Uterus (tissue), 3 donors: ENCODE measurements at regions not wholly inside any gene's neighbourhood (a gene's known extent, or its start where the extent isn't known, plus 50 kb on each side); places are given as distances from the start of the nearest gene placed in this dataset.

Experiments
- DNase-seq, 2 donors: peaks; one replicate each; pipeline ENCODE4 v3.0.0-alpha.2; 2019 to 2020
- H3K27ac ChIP-seq, 2 donors: fragments of 200-600 bp; sonication (generic); 1 replicate in 1 of 2; 2 replicates in 1 of 2; pipeline ENCODE4 v1.5.1; 2016 to 2018
- H3K27me3 ChIP-seq, 2 donors: fragments of 200-600 bp; sonication (generic); one replicate each; pipeline ENCODE4 v1.5.1; 2018 to 2019; ENCODE audit warnings: control low read depth in 1 of 2
- H3K36me3 ChIP-seq, 2 donors: fragments of 200-600 bp; sonication (generic); one replicate each; pipeline ENCODE4 v1.5.1; 2019; ENCODE audit warnings: control low read depth in 1 of 2
- H3K4me1 ChIP-seq, 2 donors: fragments of 200-600 bp; sonication (generic); one replicate each; pipeline ENCODE4 v1.5.1; 2018 to 2019; ENCODE audit warnings: control low read depth in 1 of 2
- H3K4me3 ChIP-seq, 2 donors: fragments of 200-600 bp; sonication (generic); 1 replicate in 1 of 2; 2 replicates in 1 of 2; pipeline ENCODE4 v1.5.1; 2018 to 2019; ENCODE audit warnings: mild to moderate bottlenecking in 1 of 2
- H3K9me3 ChIP-seq, 2 donors: fragments of 200-600 bp; sonication (generic); one replicate each; pipeline ENCODE4 v1.5.1; 2019; ENCODE audit warnings: control low read depth in 1 of 2
- CTCF ChIP-seq, 4 experiments: fragments of 200-600 bp in 2 of 4; fragments of 450-650 bp in 2 of 4; sonication (generic) in 2 of 4; IDR thresholded peaks; one replicate each; pipeline ENCODE4 v1.5.1; 2016 to 2019; ENCODE audit warnings: antibody characterized with exemption in 4 of 4, mild to moderate bottlenecking in 2 of 4, moderate library complexity in 1 of 4
- POLR2A ChIP-seq, 2 donors: fragments of 450-650 bp; IDR thresholded peaks; one replicate each; pipeline ENCODE4 v1.6.1; 2016; ENCODE audit warnings: antibody characterized with exemption in 2 of 2, mild to moderate bottlenecking in 1 of 2, moderate library complexity in 1 of 2
- intact Hi-C: fragments of 100-400 bp; cut with DNase I; formaldehyde crosslinking; loops from one replicate; pipeline ENCODE4 v1.15.1; 2023; ENCODE audit warnings: low total_unique reads
- donor health status: DM: yes; HTN: yes; CAD: no.

GRCh38 chr4:24093446-24093845, 203.6 kb upstream of the PPARGC1A start:
- intact Hi-C loops: no loop called here
- no peak for DNase-seq
- no peak overlapping the region for H3K27ac ChIP-seq
- no peaks in the 10 kb centered on the region for H3K36me3 ChIP-seq
- no peak overlapping the region for H3K4me3 ChIP-seq
- no peaks in the 10 kb centered on the region for H3K9me3 ChIP-seq
- TF ChIP-seq POLR2A (IDR thresholded peaks at IDR 0.05) (no peak), CTCF (IDR thresholded peaks at IDR 0.05) (no peak)
- no peaks in the 10 kb centered on the region for H3K27me3 ChIP-seq
- H3K4me1 ChIP-seq: no peaks in the 10 kb centered on the region

GRCh38 chr4:24091639-24092233, 201.9 kb upstream of the PPARGC1A start:
- Histone ChIP-seq H3K4me3 (no peak overlapping the region), H3K36me3 (no peaks in the 10 kb centered on the region), H3K9me3 (no peaks in the 10 kb centered on the region), H3K27ac (no peak overlapping the region), H3K4me1 (no peaks in the 10 kb centered on the region), H3K27me3 (no peaks in the 10 kb centered on the region)
- no peak for DNase-seq
- intact Hi-C loops: no loop called here
- TF ChIP-seq CTCF (IDR thresholded peaks at IDR 0.05) (no peak), POLR2A (IDR thresholded peaks at IDR 0.05) (no peak)

GRCh38 chr4:24089851-24090534, 200.1 kb upstream of the PPARGC1A start:
- H3K36me3 ChIP-seq: no peaks in the 10 kb centered on the region
- H3K27ac ChIP-seq: no peak overlapping the region
- H3K4me1 ChIP-seq: no peaks in the 10 kb centered on the region
- intact Hi-C loops: no loop called here
- no peaks in the 10 kb centered on the region for H3K9me3 ChIP-seq
- DNase-seq: no peak
- H3K4me3 ChIP-seq: no peak overlapping the region
- TF ChIP-seq POLR2A (IDR thresholded peaks at IDR 0.05) (no peak), CTCF (IDR thresholded peaks at IDR 0.05) (no peak)
- H3K27me3 ChIP-seq: no peaks in the 10 kb centered on the region

- no peak for TF ChIP-seq POLR2A (IDR thresholded peaks at IDR 0.05)
- no peak for TF ChIP-seq CTCF (IDR thresholded peaks at IDR 0.05)
- Histone ChIP-seq H3K27me3 (no peaks in the 10 kb centered on the region), H3K4me1 (no peaks in the 10 kb centered on the region), H3K27ac (no peak overlapping the region), H3K4me3 (no peak overlapping the region), H3K36me3 (no peaks in the 10 kb centered on the region), H3K9me3 (no peaks in the 10 kb centered on the region)
- DNase-seq: no peak
- intact Hi-C loops: no loop called here
These were observed 191.0 kb upstream of the PPARGC1A start for GRCh38 chr4:24080871-24081270.

- no peak for TF ChIP-seq CTCF (IDR thresholded peaks at IDR 0.05)
- DNase-seq: no peak
- no peaks in the 10 kb centered on the region for H3K27me3 ChIP-seq
- H3K27ac ChIP-seq: no peak overlapping the region
- H3K9me3 ChIP-seq: no peaks in the 10 kb centered on the region
- H3K4me1 ChIP-seq: no peaks in the 10 kb centered on the region
- intact Hi-C loops: no loop called here
- H3K4me3 ChIP-seq: no peak overlapping the region
- H3K36me3 ChIP-seq: no peaks in the 10 kb centered on the region
These were observed 188.6 kb upstream of the PPARGC1A start for GRCh38 chr4:24078347-24078962.
